HepG2 (cell line): ENCODE measurements at regions not wholly inside any gene's neighbourhood (a gene's known extent, or its start where the extent isn't known, plus 50 kb on each side); places are given as distances from the start of the nearest gene placed in this dataset.

Experiments used
- ARID5B ChIP-seq: IDR thresholded peaks from 2 replicates; pipeline ENCODE4 v1.4.0; 2020; ENCODE audit warnings: mild to moderate bottlenecking, missing genetic modification reagents
- ATF1 ChIP-seq: IDR thresholded peaks from 2 replicates; pipeline ENCODE4 v1.6.1; 2016; ENCODE audit warnings: mild to moderate bottlenecking, control low read depth
- ATF7 ChIP-seq, 2 experiments: fragments of 450-650 bp in 1 of 2; sonication (generic) in 1 of 2; formaldehyde crosslinking in 1 of 2; IDR thresholded peaks; 2 replicates each; pipeline versions ENCODE4 v1.4.0 to v1.6.1; 2016 to 2020; ENCODE audit warnings: antibody characterized with exemption in 1 of 2, mild to moderate bottlenecking in 1 of 2, missing genetic modification reagents in 1 of 2
- CEBPB ChIP-seq: IDR thresholded peaks from 2 replicates; pipeline ENCODE4 v1.6.1; 2011; ENCODE audit warnings: low read depth, low read length, improper control_type of control experiment, borderline replicate concordance
- FOXP1 ChIP-seq, 2 experiments: fragments of 450-650 bp in 1 of 2; IDR thresholded peaks; 2 replicates each; pipeline ENCODE4 v1.6.1; 2017 to 2018; ENCODE audit warnings: antibody characterized with exemption in 1 of 2
- HOMEZ ChIP-seq: IDR thresholded peaks from 2 replicates; pipeline ENCODE4 v1.6.1; 2016; ENCODE audit warnings: low read depth
- KLF13 ChIP-seq: sonication (generic); formaldehyde crosslinking; IDR thresholded peaks from 2 replicates; pipeline ENCODE4 v1.4.0; 2020; ENCODE audit warnings: mild to moderate bottlenecking, missing genetic modification reagents
- KLF16 ChIP-seq, 2 experiments: sonication (generic) in 1 of 2; formaldehyde crosslinking in 1 of 2; IDR thresholded peaks; 2 replicates each; pipeline versions ENCODE4 v1.6.1 to v1.8.0; 2016 to 2023; ENCODE audit warnings: missing genetic modification reagents in 2 of 2, missing compliant biosample characterization in 1 of 2
- PHF20 ChIP-seq: sonication (generic); formaldehyde crosslinking; IDR thresholded peaks from 2 replicates; pipeline ENCODE4 v1.5.0; 2020; ENCODE audit warnings: mild to moderate bottlenecking, missing genetic modification reagents
- RFX1 ChIP-seq: fragments of 450-650 bp; IDR thresholded peaks from 2 replicates; pipeline ENCODE4 v1.6.1; 2017
- SKI ChIP-seq: fragments of 450-650 bp; IDR thresholded peaks from one replicate; pipeline ENCODE4 v1.6.1; 2018; ENCODE audit warnings: mild to moderate bottlenecking; ENCODE audit not compliant: partially characterized antibody
- SMAD1 ChIP-seq: sonication (generic); formaldehyde crosslinking; IDR thresholded peaks from 2 replicates; pipeline ENCODE4 v1.4.0; 2020; ENCODE audit warnings: missing genetic modification reagents, low read depth, mild to moderate bottlenecking, borderline replicate concordance
- SP4 ChIP-seq: sonication (generic); formaldehyde crosslinking; IDR thresholded peaks from 2 replicates; pipeline ENCODE4 v1.8.1; 2023; ENCODE audit warnings: mild to moderate bottlenecking, missing genetic modification reagents
- ZBTB38 ChIP-seq: sonication (generic); formaldehyde crosslinking; IDR thresholded peaks from 2 replicates; pipeline ENCODE4 v1.5.1; 2020; ENCODE audit warnings: mild to moderate bottlenecking, missing genetic modification reagents
- ZNF468 ChIP-seq: sonication (generic); formaldehyde crosslinking; IDR thresholded peaks from 2 replicates; pipeline ENCODE4 v1.8.0; 2022; ENCODE audit warnings: mild to moderate bottlenecking, moderate library complexity, missing genetic modification reagents
- ZNF567 ChIP-seq: sonication (generic); formaldehyde crosslinking; IDR thresholded peaks from 2 replicates; pipeline ENCODE4 v1.8.1; 2023; ENCODE audit warnings: mild to moderate bottlenecking, missing genetic modification reagents, borderline replicate concordance

DNA sequence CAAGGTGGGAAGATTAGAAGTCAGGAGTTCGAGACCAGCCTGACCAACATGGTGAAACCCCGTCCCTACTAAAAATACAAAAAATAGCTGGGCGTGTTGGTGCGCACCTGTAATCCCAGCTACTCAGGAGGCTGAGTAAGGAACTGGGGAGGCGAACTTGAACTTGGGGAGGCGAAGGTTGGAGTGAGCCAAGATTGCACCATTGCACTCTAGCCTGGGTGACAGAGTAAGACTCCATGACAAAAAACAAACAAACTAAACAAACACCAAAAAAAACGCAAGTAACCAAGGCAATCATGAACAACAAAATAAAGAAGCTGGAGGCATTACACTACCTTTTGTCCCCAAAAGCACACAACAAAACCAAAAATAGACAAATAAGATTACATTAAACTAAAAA is 547.3 kb upstream of the GBE1 start (continued):
- TF ChIP-seq ATF7 (IDR thresholded peaks at IDR 0.05) (0 out of 2 replicates have a peak, but pooled peaks have one; percentile 12), ATF7 (CRISPR knock-in tag; IDR thresholded peaks at IDR 0.05) (no peak), PHF20 (CRISPR knock-in tag) (no peak), SP4 (no peak), SMAD1 (CRISPR knock-in tag) (no peak), KLF13 (CRISPR knock-in tag) (no peak), ZNF468 (CRISPR knock-in tag) (no peak), ARID5B (no peak), ZBTB38 (no peak), FOXP1 (IDR thresholded peaks at IDR 0.05) (peak; percentile 38; the same call in 1 of the 2 replicates), FOXP1 (CRISPR knock-in tag; IDR thresholded peaks at IDR 0.05) (no peak; the same call in 1 of the 2 replicates), ATF1 (CRISPR knock-in tag) (no peak), KLF16 (CRISPR knock-in tag; IDR thresholded peaks at IDR 0.05) (no peak), HOMEZ (CRISPR knock-in tag) (peak; percentile 32; the same call in 1 of the 2 replicates), SKI (peak; percentile 27), RFX1 (peak; percentile 56), ZNF567 (CRISPR knock-in tag) (no peak), CEBPB (peak; percentile 65; the same call in 1 of the 2 replicates)
